Mesendoderm (in vitro differentiated cells): ENCODE measurements at regions not wholly inside any gene's neighbourhood (a gene's known extent, or its start where the extent isn't known, plus 50 kb on each side); places are given as distances from the start of the nearest gene placed in this dataset.

ENCODE experiments used
- DNase-seq: peaks from one replicate; pipeline ENCODE4 v3.0.0; 2013
- H2AK5ac ChIP-seq: 2 replicates; pipeline ENCODE4 v1.6.1; 2013; ENCODE audit warnings: low read length, inconsistent platforms
- H2BK120ac ChIP-seq: 2 replicates; pipeline ENCODE4 v1.6.1; 2013; ENCODE audit warnings: low read depth, mild to moderate bottlenecking, low read length, moderate library complexity, mixed read lengths
- H2BK15ac ChIP-seq: replicated peaks from 2 replicates; pipeline ENCODE4 v1.6.1; 2013; ENCODE audit warnings: low read depth, mild to moderate bottlenecking, moderate library complexity
- H2BK5ac ChIP-seq: 2 replicates; pipeline ENCODE4 v1.6.1; 2013; ENCODE audit warnings: low read length, inconsistent platforms
- H3K18ac ChIP-seq: 2 replicates; pipeline ENCODE4 v1.6.1; 2013; ENCODE audit warnings: mild to moderate bottlenecking, low read length, mixed read lengths
- H3K23ac ChIP-seq: one replicate; pipeline ENCODE4 v1.6.1; 2013; ENCODE audit warnings: low read length
- H3K27ac ChIP-seq: 2 replicates; pipeline ENCODE4 v1.5.1; 2013; ENCODE audit warnings: low read depth, mild to moderate bottlenecking, inconsistent platforms, low read length, moderate library complexity
- H3K27me3 ChIP-seq: 2 replicates; pipeline ENCODE4 v1.6.1; 2013; ENCODE audit warnings: low read length, control low read depth, mild to moderate bottlenecking, inconsistent platforms; ENCODE audit not compliant: insufficient read depth, poor library complexity
- H3K36me3 ChIP-seq: 2 replicates; pipeline ENCODE4 v1.6.1; 2013; ENCODE audit warnings: low read length, inconsistent platforms; ENCODE audit not compliant: control insufficient read depth, insufficient read depth
- H3K4ac ChIP-seq: one replicate; pipeline ENCODE4 v1.6.1; 2013; ENCODE audit warnings: low read depth, mild to moderate bottlenecking, low read length, moderate library complexity
- H3K4me1 ChIP-seq: 2 replicates; pipeline ENCODE4 v1.6.1; 2013; ENCODE audit warnings: low read depth, low read length, inconsistent platforms; ENCODE audit not compliant: control insufficient read depth
- H3K4me2 ChIP-seq: 2 replicates; pipeline ENCODE4 v1.6.1; 2013; ENCODE audit warnings: low read length
- H3K4me3 ChIP-seq: 2 replicates; pipeline ENCODE4 v1.5.1; 2013; ENCODE audit warnings: mild to moderate bottlenecking, low read length
- H3K56ac ChIP-seq: one replicate; pipeline ENCODE4 v1.6.1; 2013; ENCODE audit warnings: low read length
- H3K79me1 ChIP-seq: 2 replicates; pipeline ENCODE4 v1.6.1; 2013; ENCODE audit warnings: low read length, inconsistent platforms
- H3K79me2 ChIP-seq: 2 replicates; pipeline ENCODE4 v1.6.1; 2013; ENCODE audit warnings: mild to moderate bottlenecking, low read length; ENCODE audit not compliant: control insufficient read depth, insufficient read depth
- H3K9ac ChIP-seq: 2 replicates; pipeline ENCODE4 v1.6.1; 2013; ENCODE audit warnings: low read length, inconsistent platforms
- H4K5ac ChIP-seq: one replicate; pipeline ENCODE4 v1.6.1; 2013; ENCODE audit warnings: low read length
- H4K8ac ChIP-seq: one replicate; pipeline ENCODE4 v1.6.1; 2013; ENCODE audit warnings: low read depth, mild to moderate bottlenecking, control low read depth, low read length, moderate library complexity
- WGBS: extraction: QIAGEN DNeasy Blood & Tissue Kit; methylation state at CpG from one replicate; pipeline ENCODE4 v1.1.7; 2013; ENCODE audit warnings: low lambda C conversion rate, missing lambda C conversion rate; ENCODE audit not compliant: insufficient coverage; ENCODE audit errors: extremely low coverage; 5-methylcytosine and 5-hydroxymethylcytosine counted together

GRCh38 chr7:46170792-46171191 is 249.7 kb upstream of the IGFBP3 start:
- Histone ChIP-seq H4K5ac (no peak overlapping the region), H3K9ac (no peak overlapping the region), H3K27me3 (no peaks in the 10 kb centered on the region), H3K79me1 (no peaks in the 10 kb centered on the region), H2AK5ac (no peak overlapping the region), H3K4me3 (no peak overlapping the region), H3K4me1 (no peaks in the 10 kb centered on the region), H3K79me2 (no peaks in the 10 kb centered on the region), H3K23ac (no peak overlapping the region), H4K8ac (no peak overlapping the region), H3K27ac (no peak overlapping the region), H2BK15ac (no peak overlapping the region), H2BK5ac (no peak overlapping the region), H3K36me3 (no peaks in the 10 kb centered on the region), H3K4ac (no peak overlapping the region), H2BK120ac (no peak overlapping the region), H3K4me2 (no peak overlapping the region), H3K18ac (no peak overlapping the region), H3K56ac (no peak overlapping the region)
- WGBS, result no CpG with 5 or more reads among the region's 1 CpG
- no peak for DNase-seq

DNA sequence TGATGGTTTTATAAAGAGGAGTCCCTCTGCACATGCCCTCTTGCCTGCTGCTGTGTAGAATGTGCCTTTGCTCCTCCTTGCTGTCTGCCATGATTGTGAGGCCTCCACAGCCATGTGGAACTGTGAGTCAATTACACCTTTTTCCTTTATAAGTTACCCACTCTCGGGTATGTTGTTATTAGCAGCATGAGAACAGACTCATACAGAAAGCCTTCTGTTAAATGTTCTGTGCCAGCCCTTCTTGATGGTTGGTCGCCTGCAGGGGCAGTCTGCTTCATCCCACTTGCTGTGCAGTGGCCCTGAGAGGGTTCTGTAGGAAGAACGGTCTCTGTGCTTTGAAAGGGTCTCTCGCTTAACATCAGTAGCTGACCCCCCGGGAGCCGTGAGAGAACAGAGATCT is 248.9 kb upstream of the IGFBP3 start:
- Histone ChIP-seq H4K5ac (no peak overlapping the region), H3K36me3 (no peaks in the 10 kb centered on the region), H3K4me3 (no peak overlapping the region), H3K79me1 (no peaks in the 10 kb centered on the region), H3K79me2 (no peaks in the 10 kb centered on the region), H3K27me3 (no peaks in the 10 kb centered on the region), H2AK5ac (no peak overlapping the region), H3K9ac (no peak overlapping the region), H2BK120ac (no peak overlapping the region), H2BK15ac (no peak overlapping the region), H4K8ac (no peak overlapping the region), H3K4me1 (no peaks in the 10 kb centered on the region), H3K56ac (no peak overlapping the region), H3K4me2 (no peak overlapping the region), H2BK5ac (no peak overlapping the region), H3K18ac (no peak overlapping the region), H3K4ac (no peak overlapping the region), H3K23ac (no peak overlapping the region), H3K27ac (no peak overlapping the region)
- no CpG with 5 or more reads among the region's 6 CpGs for WGBS
- no peak for DNase-seq

DNA sequence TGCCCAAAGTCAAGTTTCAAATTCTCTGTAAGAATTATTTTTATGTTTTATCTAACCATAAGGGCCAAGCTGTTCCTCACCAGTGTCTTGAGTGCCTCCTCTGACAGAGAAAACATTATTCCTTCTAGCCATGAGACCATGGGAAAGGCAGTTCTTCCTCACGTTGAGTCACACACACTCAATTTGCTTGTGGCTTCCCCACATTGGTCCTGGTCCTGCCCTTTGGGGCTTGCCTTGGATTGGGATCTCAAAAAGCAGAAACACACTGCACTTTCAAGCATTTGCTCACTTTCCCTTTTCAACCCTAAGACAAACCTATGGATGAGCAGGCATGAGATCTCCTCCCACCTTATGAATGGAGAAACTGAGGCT is 248.3 kb upstream of the IGFBP3 start:
- WGBS, result no CpG with 5 or more reads among the region's 1 CpG
- no peak overlapping the region for H3K27ac ChIP-seq

DNA sequence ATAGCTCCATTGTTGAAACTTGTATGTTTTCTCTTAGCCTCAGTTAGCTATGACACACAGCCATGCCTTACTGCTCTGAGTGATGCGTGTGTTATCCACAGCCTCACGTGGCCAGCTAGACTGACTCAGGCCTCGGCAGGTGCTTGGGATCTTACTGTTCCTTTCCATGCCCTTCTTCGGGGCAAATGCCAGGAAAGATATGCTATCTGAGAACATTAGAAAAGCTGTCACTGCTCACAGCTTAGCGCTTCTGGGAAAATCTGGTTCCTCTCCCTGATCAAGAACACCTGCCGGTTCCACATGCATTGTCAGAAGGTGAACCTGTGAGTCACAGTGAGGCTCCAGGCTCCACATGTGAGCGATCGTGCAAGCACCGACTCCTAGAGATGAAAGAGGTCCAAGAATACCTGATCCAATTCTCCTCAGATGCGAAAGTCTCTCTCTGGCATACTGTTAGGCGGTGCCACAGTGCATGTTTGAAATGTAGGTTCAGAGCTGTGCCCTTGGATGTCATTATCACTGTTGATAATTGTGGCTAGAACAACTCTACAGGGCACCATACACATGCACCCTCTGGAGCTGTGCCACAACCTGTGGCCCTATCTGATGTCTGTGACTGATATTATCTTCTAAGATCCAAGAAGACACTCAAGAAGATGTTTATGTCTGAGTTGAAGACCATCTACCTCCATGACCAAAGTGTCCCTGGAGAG is 247.8 kb upstream of the IGFBP3 start:
- H3K27me3 ChIP-seq, result no peaks in the 10 kb centered on the region
- H3K4me3 ChIP-seq, result no peak overlapping the region
- H3K4me1 ChIP-seq, result no peaks in the 10 kb centered on the region
- no peak overlapping the region for H2AK5ac ChIP-seq
- H3K4ac ChIP-seq, result no peak overlapping the region
- WGBS, result no CpG with 5 or more reads among the region's 11 CpGs
- no peak overlapping the region for H3K23ac ChIP-seq
- H2BK15ac ChIP-seq, result no peak overlapping the region
- H4K8ac ChIP-seq, result no peak overlapping the region
- H3K9ac ChIP-seq, result no peak overlapping the region
- H3K27ac ChIP-seq, result no peak overlapping the region
- no peak overlapping the region for H4K5ac ChIP-seq
- H3K18ac ChIP-seq, result no peak overlapping the region
- H3K36me3 ChIP-seq, result no peaks in the 10 kb centered on the region
- no peak for DNase-seq
- H3K4me2 ChIP-seq, result no peak overlapping the region
- no peaks in the 10 kb centered on the region for H3K79me2 ChIP-seq
- H2BK5ac ChIP-seq, result no peak overlapping the region
- no peak overlapping the region for H2BK120ac ChIP-seq
- H3K56ac ChIP-seq, result no peak overlapping the region
- H3K79me1 ChIP-seq, result no peaks in the 10 kb centered on the region

More for the DNA sequence above, 248.3 kb upstream of the IGFBP3 start:
- H3K23ac ChIP-seq, result no peak overlapping the region
- H3K9ac ChIP-seq, result no peak overlapping the region
- no peak overlapping the region for H3K4ac ChIP-seq
- H3K4me2 ChIP-seq, result no peak overlapping the region
- H3K18ac ChIP-seq, result no peak overlapping the region
- no peaks in the 10 kb centered on the region for H3K27me3 ChIP-seq
- no peaks in the 10 kb centered on the region for H3K79me1 ChIP-seq
- no peaks in the 10 kb centered on the region for H3K79me2 ChIP-seq
- no peak overlapping the region for H4K5ac ChIP-seq
- no peak overlapping the region for H2BK5ac ChIP-seq
- H2BK15ac ChIP-seq, result no peak overlapping the region
- no peak overlapping the region for H2BK120ac ChIP-seq
- no peaks in the 10 kb centered on the region for H3K4me1 ChIP-seq
- H3K56ac ChIP-seq, result no peak overlapping the region
- H3K4me3 ChIP-seq, result no peak overlapping the region
- no peak overlapping the region for H2AK5ac ChIP-seq
- DNase-seq, result no peak
- no peaks in the 10 kb centered on the region for H3K36me3 ChIP-seq
- no peak overlapping the region for H4K8ac ChIP-seq

- H3K27me3 ChIP-seq, result no peaks in the 10 kb centered on the region
- no peak overlapping the region for H2BK15ac ChIP-seq
- H3K18ac ChIP-seq, result no peak overlapping the region
- H3K27ac ChIP-seq, result no peak overlapping the region
- no peak overlapping the region for H3K9ac ChIP-seq
- no peak overlapping the region for H3K23ac ChIP-seq
- no CpG with 5 or more reads among the region's 5 CpGs for WGBS
- H3K4me2 ChIP-seq, result no peak overlapping the region
- no peak overlapping the region for H2BK120ac ChIP-seq
- no peaks in the 10 kb centered on the region for H3K36me3 ChIP-seq
- no peak overlapping the region for H2AK5ac ChIP-seq
- H3K79me1 ChIP-seq, result no peaks in the 10 kb centered on the region
- no peak for DNase-seq
- no peaks in the 10 kb centered on the region for H3K79me2 ChIP-seq
- no peak overlapping the region for H3K4me3 ChIP-seq
- H3K4ac ChIP-seq, result no peak overlapping the region
- no peak overlapping the region for H4K8ac ChIP-seq
- no peak overlapping the region for H2BK5ac ChIP-seq
- no peak overlapping the region for H4K5ac ChIP-seq
- H3K56ac ChIP-seq, result no peak overlapping the region
- H3K4me1 ChIP-seq, result no peaks in the 10 kb centered on the region
Measured at GRCh38 chr7:46168231-46168630, 247.2 kb upstream of the IGFBP3 start.

DNA sequence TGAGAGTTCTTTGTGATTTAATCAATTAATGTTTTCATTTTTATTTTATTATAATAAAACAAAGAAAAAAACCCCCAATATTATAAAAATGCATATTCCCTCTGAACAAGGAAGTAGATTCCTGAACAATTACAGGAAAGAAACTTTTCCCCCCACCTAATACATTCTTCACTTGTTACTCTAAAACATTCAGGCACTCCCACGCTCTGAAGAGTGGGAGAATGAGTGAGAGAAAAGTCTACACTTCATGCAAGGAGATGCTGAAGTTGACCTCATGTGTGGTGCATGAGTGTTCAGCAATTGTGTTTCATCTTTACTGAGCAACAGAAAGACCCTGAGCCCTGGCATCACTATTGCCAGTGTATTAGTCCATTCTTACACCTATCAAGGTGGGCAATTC is 244.2 kb upstream of the IGFBP3 start:
- no CpG with 5 or more reads among the region's 1 CpG for WGBS
- Histone ChIP-seq H3K56ac (no peak overlapping the region), H3K27me3 (no peaks in the 10 kb centered on the region), H3K9ac (no peak overlapping the region), H3K23ac (no peak overlapping the region), H2BK5ac (no peak overlapping the region), H4K5ac (no peak overlapping the region), H2AK5ac (no peak overlapping the region), H3K27ac (no peak overlapping the region), H3K4me1 (no peaks in the 10 kb centered on the region), H3K4ac (no peak overlapping the region), H3K4me3 (no peak overlapping the region), H2BK15ac (no peak overlapping the region), H3K79me2 (no peaks in the 10 kb centered on the region), H2BK120ac (no peak overlapping the region), H3K79me1 (no peaks in the 10 kb centered on the region), H4K8ac (no peak overlapping the region), H3K4me2 (no peak overlapping the region), H3K36me3 (no peaks in the 10 kb centered on the region), H3K18ac (no peak overlapping the region)
- no peak for DNase-seq
